ENCODE measurements at regions not wholly inside any gene's neighbourhood (a gene's known extent, or its start where the extent isn't known, plus 50 kb on each side); places are given as distances from the start of the nearest gene placed in this dataset.

DNA sequence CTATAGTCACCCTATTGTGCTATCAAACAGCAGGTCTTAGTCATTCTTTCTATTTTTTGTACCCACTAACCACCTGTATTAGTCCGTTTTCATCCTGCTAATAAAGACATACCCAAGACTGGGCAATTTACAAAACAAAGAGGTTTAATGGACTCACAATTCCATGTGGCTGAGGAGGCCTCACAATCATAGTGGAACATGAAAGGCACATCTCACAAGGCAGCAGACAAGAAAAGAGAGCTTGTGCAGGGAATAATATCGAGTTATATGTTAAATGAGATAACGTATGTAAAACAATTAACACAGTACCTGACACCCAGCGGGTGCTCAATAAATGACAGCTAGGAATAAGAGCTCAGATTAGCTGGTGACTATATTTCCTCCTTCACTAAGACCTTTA lies 88.1 kb upstream of the WDR44 start:
- Histone ChIP-seq H3K4me1 (ENCODE audit: control insufficient read depth in 1 of 2, insufficient read depth in 2 of 2, low read length in 2 of 2) (no peaks in the 10 kb centered on the region), H3K79me1 (ENCODE audit: low read length) (no peaks in the 10 kb centered on the region), H3K4ac (ENCODE audit: low read depth, low read length) (no peak overlapping the region), H3K18ac (ENCODE audit: low read length) (no peak overlapping the region), H2BK12ac (ENCODE audit: low read length) (no peak overlapping the region), H4K8ac (ENCODE audit: low read depth, low read length) (no peak overlapping the region), H3K4me3 (ENCODE audit: low read depth, low read length) (no peak overlapping the region), H2BK120ac (ENCODE audit: insufficient read depth, low read length, poor library complexity) (no peak overlapping the region), H2AK5ac (ENCODE audit: low read length) (no peak overlapping the region), H3K9ac (ENCODE audit: low read length) (no peak overlapping the region), H3K36me3 (ENCODE audit: control insufficient read depth in 1 of 2, insufficient read depth in 2 of 2, low read length in 2 of 2) (no peaks in the 10 kb centered on the region), H4K91ac (ENCODE audit: low read depth, low read length) (no peak overlapping the region), H2AFZ (ENCODE audit: insufficient read depth, low read length, poor library complexity) (no peak overlapping the region), H3K27me3 (ENCODE audit: insufficient read depth, low read length) (no peaks in the 10 kb centered on the region), H2BK5ac (ENCODE audit: low read depth, low read length, poor library complexity) (no peak overlapping the region), H3K79me2 (ENCODE audit: control insufficient read depth, insufficient read depth, low read length, poor library complexity) (no peaks in the 10 kb centered on the region), H4K12ac (ENCODE audit: low read depth, low read length) (no peak overlapping the region), H3K14ac (ENCODE audit: low read length) (no peak overlapping the region), H3K27ac (ENCODE audit: low read depth, low read length) (no peak overlapping the region), H3K4me2 (ENCODE audit: low read length) (no peak overlapping the region), H3K23ac (ENCODE audit: low read length) (no peak overlapping the region), H3K9me3 (ENCODE audit: insufficient read depth, low read depth, low read length) (no peaks in the 10 kb centered on the region)
- DNase-seq = no peak
- no CpG with 5 or more reads among the region's 4 CpGs for whole genome bisulfite sequencing (ENCODE audit: extremely low coverage, insufficient coverage, insufficient read length)

- Histone ChIP-seq H3K23ac (ENCODE audit: low read length) (no peak overlapping the region), H3K27me3 (ENCODE audit: insufficient read depth, low read length) (no peaks in the 10 kb centered on the region), H2BK5ac (ENCODE audit: low read depth, low read length, poor library complexity) (no peak overlapping the region), H2AK5ac (ENCODE audit: low read length) (no peak overlapping the region), H2BK12ac (ENCODE audit: low read length) (no peak overlapping the region), H3K36me3 (ENCODE audit: control insufficient read depth in 1 of 2, insufficient read depth in 2 of 2, low read length in 2 of 2) (no peaks in the 10 kb centered on the region), H4K8ac (ENCODE audit: low read depth, low read length) (no peak overlapping the region), H3K14ac (ENCODE audit: low read length) (no peak overlapping the region), H3K79me2 (ENCODE audit: control insufficient read depth, insufficient read depth, low read length, poor library complexity) (no peaks in the 10 kb centered on the region), H3K4me2 (ENCODE audit: low read length) (no peak overlapping the region), H4K12ac (ENCODE audit: low read depth, low read length) (no peak overlapping the region), H3K9me3 (ENCODE audit: insufficient read depth, low read depth, low read length) (no peaks in the 10 kb centered on the region), H3K4me3 (ENCODE audit: low read depth, low read length) (no peak overlapping the region), H3K4ac (ENCODE audit: low read depth, low read length) (no peak overlapping the region), H3K79me1 (ENCODE audit: low read length) (no peaks in the 10 kb centered on the region), H3K4me1 (ENCODE audit: control insufficient read depth in 1 of 2, insufficient read depth in 2 of 2, low read length in 2 of 2) (no peaks in the 10 kb centered on the region), H4K91ac (ENCODE audit: low read depth, low read length) (no peak overlapping the region), H3K18ac (ENCODE audit: low read length) (no peak overlapping the region), H3K27ac (ENCODE audit: low read depth, low read length) (no peak overlapping the region), H2AFZ (ENCODE audit: insufficient read depth, low read length, poor library complexity) (no peak overlapping the region), H3K9ac (ENCODE audit: low read length) (no peak overlapping the region), H2BK120ac (ENCODE audit: insufficient read depth, low read length, poor library complexity) (no peak overlapping the region)
- WGBS (ENCODE audit: extremely low coverage, insufficient coverage, insufficient read length) = no CpG with 5 or more reads among the region's 1 CpG
- no peak for DNase-seq
Measured at GRCh38 chrX:118259213-118259612, 86.7 kb upstream of the WDR44 start.

- no peak overlapping the region for H2AK5ac ChIP-seq (ENCODE audit: low read length)
- no peak overlapping the region for H3K27ac ChIP-seq (ENCODE audit: low read depth, low read length)
- H3K4ac ChIP-seq (ENCODE audit: low read depth, low read length) = no peak overlapping the region
- no peaks in the 10 kb centered on the region for H3K79me1 ChIP-seq (ENCODE audit: low read length)
- H3K9ac ChIP-seq (ENCODE audit: low read length) = no peak overlapping the region
- DNase-seq = no peak
- no peaks in the 10 kb centered on the region for H3K79me2 ChIP-seq (ENCODE audit: control insufficient read depth, insufficient read depth, low read length, poor library complexity)
- H3K36me3 ChIP-seq (ENCODE audit: control insufficient read depth in 1 of 2, insufficient read depth in 2 of 2, low read length in 2 of 2) = no peaks in the 10 kb centered on the region
- no peaks in the 10 kb centered on the region for H3K4me1 ChIP-seq (ENCODE audit: control insufficient read depth in 1 of 2, insufficient read depth in 2 of 2, low read length in 2 of 2)
- H3K14ac ChIP-seq (ENCODE audit: low read length) = no peak overlapping the region
- no peak overlapping the region for H3K4me3 ChIP-seq (ENCODE audit: low read depth, low read length)
- no peak overlapping the region for H4K91ac ChIP-seq (ENCODE audit: low read depth, low read length)
- no peak overlapping the region for H2BK12ac ChIP-seq (ENCODE audit: low read length)
- no peaks in the 10 kb centered on the region for H3K27me3 ChIP-seq (ENCODE audit: insufficient read depth, low read length)
- no peak overlapping the region for H4K12ac ChIP-seq (ENCODE audit: low read depth, low read length)
- no CpG with 5 or more reads among the region's 4 CpGs for WGBS (ENCODE audit: extremely low coverage, insufficient coverage, insufficient read length)
- no peak overlapping the region for H2AFZ ChIP-seq (ENCODE audit: insufficient read depth, low read length, poor library complexity)
- no peak overlapping the region for H3K18ac ChIP-seq (ENCODE audit: low read length)
- no peak overlapping the region for H4K8ac ChIP-seq (ENCODE audit: low read depth, low read length)
- H2BK120ac ChIP-seq (ENCODE audit: insufficient read depth, low read length, poor library complexity) = no peak overlapping the region
- H3K4me2 ChIP-seq (ENCODE audit: low read length) = no peak overlapping the region
- no peak overlapping the region for H2BK5ac ChIP-seq (ENCODE audit: low read depth, low read length, poor library complexity)
- H3K9me3 ChIP-seq (ENCODE audit: insufficient read depth, low read depth, low read length) = no peaks in the 10 kb centered on the region
- no peak overlapping the region for H3K23ac ChIP-seq (ENCODE audit: low read length)
Measured at GRCh38 chrX:118261151-118261550, 84.8 kb upstream of the WDR44 start.

GRCh38 chrX:118271775-118272174 lies 74.1 kb upstream of the WDR44 start:
- Histone ChIP-seq H3K36me3 (ENCODE audit: control insufficient read depth in 1 of 2, insufficient read depth in 2 of 2, low read length in 2 of 2) (no peaks in the 10 kb centered on the region), H4K12ac (ENCODE audit: low read depth, low read length) (no peak overlapping the region), H3K79me2 (ENCODE audit: control insufficient read depth, insufficient read depth, low read length, poor library complexity) (no peaks in the 10 kb centered on the region), H2BK5ac (ENCODE audit: low read depth, low read length, poor library complexity) (no peak overlapping the region), H3K14ac (ENCODE audit: low read length) (no peak overlapping the region), H3K4me1 (ENCODE audit: control insufficient read depth in 1 of 2, insufficient read depth in 2 of 2, low read length in 2 of 2) (no peaks in the 10 kb centered on the region), H3K4me2 (ENCODE audit: low read length) (no peak overlapping the region), H3K27me3 (ENCODE audit: insufficient read depth, low read length) (no peaks in the 10 kb centered on the region), H3K9ac (ENCODE audit: low read length) (no peak overlapping the region), H2AFZ (ENCODE audit: insufficient read depth, low read length, poor library complexity) (no peak overlapping the region), H3K4me3 (ENCODE audit: low read depth, low read length) (no peak overlapping the region), H2BK12ac (ENCODE audit: low read length) (no peak overlapping the region), H2AK5ac (ENCODE audit: low read length) (no peak overlapping the region), H3K4ac (ENCODE audit: low read depth, low read length) (no peak overlapping the region), H4K8ac (ENCODE audit: low read depth, low read length) (no peak overlapping the region), H3K9me3 (ENCODE audit: insufficient read depth, low read depth, low read length) (no peaks in the 10 kb centered on the region), H3K79me1 (ENCODE audit: low read length) (no peaks in the 10 kb centered on the region), H3K27ac (ENCODE audit: low read depth, low read length) (no peak overlapping the region), H3K23ac (ENCODE audit: low read length) (no peak overlapping the region), H3K18ac (ENCODE audit: low read length) (no peak overlapping the region), H4K91ac (ENCODE audit: low read depth, low read length) (no peak overlapping the region), H2BK120ac (ENCODE audit: insufficient read depth, low read length, poor library complexity) (no peak overlapping the region)
- WGBS (ENCODE audit: extremely low coverage, insufficient coverage, insufficient read length) = no CpG with 5 or more reads among the region's 3 CpGs
- peak; percentile 35 to 81 for DNase-seq

All from trophoblast cell (in vitro differentiated cells and primary cell).